Osteocyte (in vitro differentiated cells): ENCODE measurements at regions not wholly inside any gene's neighbourhood (a gene's known extent, or its start where the extent isn't known, plus 50 kb on each side); places are given as distances from the start of the nearest gene placed in this dataset.
A peak's percentile ranks its signal among the peaks of the same experiment; 100 is the strongest.

Source experiments
- DNase-seq: peaks from one replicate; pipeline ENCODE4 v3.0.0; 2021; ENCODE audit warnings: mixed read lengths; ENCODE audit not compliant: unreplicated experiment; ENCODE audit errors: extremely low spot score
- H3K27ac Mint-ChIP-seq: one replicate; pipeline ENCODE4 v1.8.0; 2021; ENCODE audit warnings: mild to moderate bottlenecking, mixed read lengths; ENCODE audit not compliant: unreplicated experiment
- H3K27me3 Mint-ChIP-seq: one replicate; pipeline ENCODE4 v1.8.0; 2021; ENCODE audit warnings: mixed read lengths; ENCODE audit not compliant: unreplicated experiment
- H3K36me3 Mint-ChIP-seq: one replicate; pipeline ENCODE4 v1.8.0; 2021; ENCODE audit warnings: mixed read lengths; ENCODE audit not compliant: unreplicated experiment
- H3K4me1 Mint-ChIP-seq: one replicate; pipeline ENCODE4 v1.8.0; 2021; ENCODE audit warnings: mixed read lengths; ENCODE audit not compliant: unreplicated experiment
- H3K4me3 Mint-ChIP-seq: one replicate; pipeline ENCODE4 v1.8.0; 2021; ENCODE audit warnings: mild to moderate bottlenecking, moderate library complexity, mixed read lengths; ENCODE audit not compliant: unreplicated experiment
- H3K9me3 Mint-ChIP-seq: one replicate; pipeline ENCODE4 v1.8.0; 2021; ENCODE audit warnings: mixed read lengths; ENCODE audit not compliant: unreplicated experiment
- CTCF ChIP-seq: fragments of 200-600 bp; sonication (generic); IDR thresholded peaks from 2 replicates; pipeline ENCODE4 v1.5.0; 2021; ENCODE audit warnings: antibody characterized with exemption, mild to moderate bottlenecking, moderate library complexity

GRCh38 chr13:95492044-95492801, 60.3 kb upstream of the CLDN10 start:
- Mint-ChIP-seq H3K9me3 (peaks cover 12% of the 10 kb centered on the region), H3K27me3 (peaks cover 5% of the 10 kb centered on the region), H3K4me3 (no peak overlapping the region), H3K27ac (no peak overlapping the region), H3K36me3 (no peaks in the 10 kb centered on the region), H3K4me1 (no peaks in the 10 kb centered on the region)
- DNase-seq = peak; percentile 51
- no peak for TF ChIP-seq CTCF

GRCh38 chr13:95494082-95494681, 58.3 kb upstream of the CLDN10 start:
- Mint-ChIP-seq H3K9me3 (peaks cover 12% of the 10 kb centered on the region), H3K27me3 (peaks cover 9% of the 10 kb centered on the region), H3K27ac (no peak overlapping the region), H3K4me1 (no peaks in the 10 kb centered on the region), H3K36me3 (no peaks in the 10 kb centered on the region), H3K4me3 (no peak overlapping the region)
- TF ChIP-seq CTCF = peak; percentile 69
- DNase-seq = no peak

GRCh38 chr13:95496485-95496884, 56.0 kb upstream of the CLDN10 start:
- H3K27me3 Mint-ChIP-seq = peaks cover 7% of the 10 kb centered on the region
- DNase-seq = no peak

GRCh38 chr13:95497381-95497807, 55.1 kb upstream of the CLDN10 start:
- Mint-ChIP-seq H3K36me3 (peaks cover 2% of the 10 kb centered on the region), H3K4me3 (no peak overlapping the region), H3K4me1 (no peaks in the 10 kb centered on the region)

More at GRCh38 chr13:95496485-95496884, 56.0 kb upstream of the CLDN10 start:
- peaks cover 9% of the 10 kb centered on the region for H3K9me3 Mint-ChIP-seq
- TF ChIP-seq CTCF = no peak
- H3K27ac Mint-ChIP-seq = no peak overlapping the region
- H3K4me1 Mint-ChIP-seq = no peaks in the 10 kb centered on the region
- no peak overlapping the region for H3K4me3 Mint-ChIP-seq
- peaks cover 2% of the 10 kb centered on the region for H3K36me3 Mint-ChIP-seq

More at GRCh38 chr13:95497381-95497807, 55.1 kb upstream of the CLDN10 start:
- TF ChIP-seq CTCF = no peak
- no peak for DNase-seq
- Mint-ChIP-seq H3K9me3 (peaks cover 13% of the 10 kb centered on the region), H3K27ac (no peak overlapping the region), H3K27me3 (peaks cover 6% of the 10 kb centered on the region)
